ENCODE measurements at regions not wholly inside any gene's neighbourhood (a gene's known extent, or its start where the extent isn't known, plus 50 kb on each side); places are given as distances from the start of the nearest gene placed in this dataset.

DNA sequence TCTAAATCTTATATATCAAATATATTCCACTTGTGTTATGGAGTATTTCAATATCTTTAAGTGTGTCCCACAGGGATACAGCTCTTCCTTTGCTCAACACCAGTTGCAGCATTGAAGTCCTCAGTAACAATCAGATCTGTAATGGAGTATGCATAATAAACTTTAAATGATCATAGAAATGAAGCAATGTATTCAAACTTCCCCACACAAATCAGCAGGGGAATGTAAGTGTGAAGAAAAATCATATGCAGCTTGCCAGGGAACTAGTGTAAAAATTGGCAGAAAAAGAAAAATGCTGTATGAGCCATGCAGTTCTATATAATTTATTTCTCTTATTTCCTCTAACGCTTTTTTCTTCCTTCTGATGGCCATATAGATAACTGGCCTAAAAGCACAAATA is 444.3 kb upstream of the VSTM2A start:
- TF ChIP-seq, protein P1, sequence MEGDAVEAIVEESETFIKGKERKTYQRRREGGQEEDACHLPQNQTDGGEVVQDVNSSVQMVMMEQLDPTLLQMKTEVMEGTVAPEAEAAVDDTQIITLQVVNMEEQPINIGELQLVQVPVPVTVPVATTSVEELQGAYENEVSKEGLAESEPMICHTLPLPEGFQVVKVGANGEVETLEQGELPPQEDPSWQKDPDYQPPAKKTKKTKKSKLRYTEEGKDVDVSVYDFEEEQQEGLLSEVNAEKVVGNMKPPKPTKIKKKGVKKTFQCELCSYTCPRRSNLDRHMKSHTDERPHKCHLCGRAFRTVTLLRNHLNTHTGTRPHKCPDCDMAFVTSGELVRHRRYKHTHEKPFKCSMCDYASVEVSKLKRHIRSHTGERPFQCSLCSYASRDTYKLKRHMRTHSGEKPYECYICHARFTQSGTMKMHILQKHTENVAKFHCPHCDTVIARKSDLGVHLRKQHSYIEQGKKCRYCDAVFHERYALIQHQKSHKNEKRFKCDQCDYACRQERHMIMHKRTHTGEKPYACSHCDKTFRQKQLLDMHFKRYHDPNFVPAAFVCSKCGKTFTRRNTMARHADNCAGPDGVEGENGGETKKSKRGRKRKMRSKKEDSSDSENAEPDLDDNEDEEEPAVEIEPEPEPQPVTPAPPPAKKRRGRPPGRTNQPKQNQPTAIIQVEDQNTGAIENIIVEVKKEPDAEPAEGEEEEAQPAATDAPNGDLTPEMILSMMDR (IDR thresholded peaks at IDR 0.05) = no peak
- TF ChIP-seq POLR2A (IDR thresholded peaks at IDR 0.05) = no peak
